HCT116 (cell line): ENCODE measurements at regions not wholly inside any gene's neighbourhood (a gene's known extent, or its start where the extent isn't known, plus 50 kb on each side); places are given as distances from the start of the nearest gene placed in this dataset.

ENCODE experiments used
- ATAC-seq: fragments of 200-7000 bp; cut with Tn5 transposase; 2 replicates; pipeline ENCODE4 v1.9.1; 2020; ENCODE audit warnings: mild to moderate bottlenecking, moderate library complexity
- BruUV-seq: library from RNA; stranded (reverse); fragments of 400-500 nt; replicated peaks from 2 replicates; lab custom pipeline; 2021; lab: Mats Ljungman, UMichigan
- CTCF ChIA-PET: fragments of 300-600 bp; sonication (Branson Sonifier 250); formaldehyde crosslinking; loops from one replicate; lab custom pipeline; 2021; ENCODE audit warnings: antibody characterized with exemption; lab: Charles Lee
- POLR2A ChIA-PET: fragments of 300-600, 350-600 bp; sonication (Branson Sonifier 250); formaldehyde crosslinking; loops from one replicate; lab custom pipeline; 2021; ENCODE audit warnings: antibody characterized with exemption; lab: Charles Lee
- RAD21 ChIA-PET, 2 experiments: fragments of 300-600 bp; sonication (Branson Sonifier 250); formaldehyde crosslinking; loops; one replicate each; lab custom pipeline; 2023; ENCODE audit warnings: low total read pairs in 2 of 2; ENCODE audit not compliant: uncharacterized antibody in 2 of 2, unreplicated experiment in 2 of 2, low non-redundant PET in 1 of 2; lab: Charles Lee
- DNase-seq: peaks from one replicate; pipeline ENCODE4 v3.0.0-alpha.2; 2010; ENCODE audit warnings: low read depth, low spot score
- H2AFZ ChIP-seq: fragments of 200-600 bp; shearing (Covaris generic), sonication (generic); 2 replicates; pipeline ENCODE4 v1.6.1; 2017; ENCODE audit warnings: low read depth, mixed run types, mixed read lengths, antibody characterized with exemption, low read length; ENCODE audit not compliant: poor library complexity, severe bottlenecking
- H3K27ac ChIP-seq: 2 replicates; pipeline ENCODE4 v1.5.1; 2012; ENCODE audit warnings: low read depth, low read length
- H3K27me3 ChIP-seq: fragments of 200-600 bp; sonication (generic); 2 replicates; pipeline ENCODE4 v1.6.1; 2016; ENCODE audit warnings: mixed run types, low read length, mixed read lengths; ENCODE audit not compliant: insufficient read depth
- H3K36me3 ChIP-seq, 2 experiments: fragments of 200-500 bp in 1 of 2; fragments of 200-600 bp in 1 of 2; sonication (Bioruptor generic) in 1 of 2; sonication (generic) in 1 of 2; 2 replicates each; pipeline versions ENCODE4 v1.5.1 to v1.6.1; 2014 to 2016; ENCODE audit warnings: low read length in 2 of 2, inconsistent platforms in 1 of 2, mixed read lengths in 1 of 2, mixed run types in 1 of 2; ENCODE audit not compliant: insufficient read depth in 2 of 2, control insufficient read depth in 1 of 2
- H3K4me1 ChIP-seq, 2 experiments: fragments of 200-600 bp in 1 of 2; sonication (generic) in 1 of 2; 2 replicates each; pipeline versions ENCODE4 v1.5.1 to v1.6.1; 2012 to 2017; ENCODE audit warnings: low read length in 2 of 2, inconsistent platforms in 1 of 2, mild to moderate bottlenecking in 1 of 2, mixed read lengths in 1 of 2, mixed run types in 1 of 2, moderate library complexity in 1 of 2; ENCODE audit not compliant: insufficient read depth in 2 of 2, control insufficient read depth in 1 of 2
- H3K4me2 ChIP-seq: fragments of 200-600 bp; sonication (generic); 2 replicates; pipeline ENCODE4 v1.6.1; 2017; ENCODE audit warnings: mixed run types, low read length, mixed read lengths
- H3K4me3 ChIP-seq, 2 experiments: fragments of 200-600 bp in 1 of 2; sonication (generic) in 1 of 2; replicated peaks in 1 of 2; 2 replicates each; pipeline ENCODE4 v1.5.1; 2011 to 2016; ENCODE audit warnings: low read length in 2 of 2, control low read depth in 1 of 2, low read depth in 1 of 2, mild to moderate bottlenecking in 1 of 2, mixed read lengths in 1 of 2, mixed run types in 1 of 2
- H3K79me2 ChIP-seq: fragments of 200-600 bp; sonication (generic); 2 replicates; pipeline ENCODE4 v1.6.1; 2017; ENCODE audit warnings: mild to moderate bottlenecking, mixed run types, low read length, moderate library complexity, mixed read lengths; ENCODE audit not compliant: insufficient read depth
- H3K9ac ChIP-seq: fragments of 200-600 bp; sonication (generic); 2 replicates; pipeline ENCODE4 v1.6.1; 2016; ENCODE audit warnings: low read length, mixed read lengths
- H3K9me2 ChIP-seq: fragments of 200-600 bp; sonication (generic), shearing (Covaris generic); 2 replicates; pipeline ENCODE4 v1.6.1; 2017; ENCODE audit warnings: mixed run types, mild to moderate bottlenecking, moderate library complexity; ENCODE audit not compliant: insufficient read depth
- H3K9me3 ChIP-seq, 2 experiments: fragments of 200-500 bp in 1 of 2; fragments of 200-600 bp in 1 of 2; sonication (Bioruptor generic) in 1 of 2; sonication (generic) in 1 of 2; 2 replicates each; pipeline ENCODE4 v1.6.1; 2014 to 2017; ENCODE audit warnings: low read length in 2 of 2, mixed read lengths in 2 of 2, inconsistent platforms in 1 of 2, low read depth in 1 of 2, mild to moderate bottlenecking in 1 of 2, mixed run types in 1 of 2, moderate library complexity in 1 of 2; ENCODE audit not compliant: control insufficient read depth in 1 of 2, insufficient read depth in 1 of 2
- H4K20me1 ChIP-seq: fragments of 200-600 bp; sonication (generic), shearing (Covaris generic); 2 replicates; pipeline ENCODE4 v1.6.1; 2017; ENCODE audit warnings: mixed run types, mild to moderate bottlenecking, moderate library complexity; ENCODE audit not compliant: insufficient read depth
- CBX3 ChIP-seq: IDR thresholded peaks from 2 replicates; pipeline ENCODE4 v1.6.1; 2012; ENCODE audit warnings: low read depth
- CEBPB ChIP-seq: IDR thresholded peaks from 2 replicates; pipeline ENCODE4 v1.6.1; 2012; ENCODE audit warnings: low read depth
- ELF1 ChIP-seq: IDR thresholded peaks from 2 replicates; pipeline ENCODE4 v1.6.1; 2012; ENCODE audit warnings: low read depth, borderline replicate concordance
- EZH2 ChIP-seq: fragments of 200-600 bp; sonication (generic); IDR thresholded peaks from 2 replicates; pipeline ENCODE4 v1.6.1; 2017; ENCODE audit warnings: antibody characterized with exemption, mixed run types
- EZH2phosphoT487 ChIP-seq: fragments of 200-600 bp; IDR thresholded peaks from 2 replicates; pipeline ENCODE4 v1.6.1; 2018; ENCODE audit warnings: antibody characterized with exemption, borderline replicate concordance
- FOSL1 ChIP-seq: IDR thresholded peaks from 2 replicates; pipeline ENCODE4 v1.6.1; 2012; ENCODE audit warnings: low read depth
- JUND ChIP-seq: IDR thresholded peaks from 2 replicates; pipeline ENCODE4 v1.6.1; 2012
- POLR2A ChIP-seq: IDR thresholded peaks from 2 replicates; pipeline ENCODE4 v1.7.0; 2011; ENCODE audit warnings: borderline replicate concordance; ENCODE audit not compliant: insufficient read depth, insufficient read length; ENCODE audit errors: extremely low read depth
- POLR2AphosphoS5 ChIP-seq: IDR thresholded peaks from 2 replicates; pipeline ENCODE4 v1.6.1; 2011; ENCODE audit warnings: mild to moderate bottlenecking, low read depth, low read length, moderate library complexity
- RAD21 ChIP-seq: IDR thresholded peaks from 2 replicates; pipeline ENCODE4 v1.6.1; 2012; ENCODE audit warnings: low read depth, mild to moderate bottlenecking
- SIN3A ChIP-seq: IDR thresholded peaks from 2 replicates; pipeline ENCODE4 v1.6.1; 2012; ENCODE audit warnings: low read depth
- SRF ChIP-seq: IDR thresholded peaks from 2 replicates; pipeline ENCODE4 v1.6.1; 2012; ENCODE audit warnings: low read depth
- TCF7L2 ChIP-seq: IDR thresholded peaks from 2 replicates; pipeline ENCODE4 v1.7.0; 2011; ENCODE audit warnings: borderline replicate concordance, inconsistent platforms; ENCODE audit not compliant: insufficient read depth, insufficient read length; ENCODE audit errors: extremely low read depth
- YY1 ChIP-seq: IDR thresholded peaks from 2 replicates; pipeline ENCODE4 v1.6.1; 2011; ENCODE audit warnings: low read length, low read depth, moderate library complexity, mild to moderate bottlenecking; ENCODE audit not compliant: insufficient replicate concordance; ENCODE audit errors: extremely low read depth
- ZNF274 ChIP-seq: fragments of 200-500 bp; sonication (Bioruptor generic); IDR thresholded peaks from 2 replicates; pipeline ENCODE4 v1.6.1; 2014; ENCODE audit warnings: mild to moderate bottlenecking, low read depth, low read length, inconsistent platforms
- intact Hi-C: fragments of 100-400 bp; cut with micrococcal nuclease; formaldehyde crosslinking; loops from 2 replicates; pipeline ENCODE4 v1.10.0; 2022
- TF ChIP-seq, protein P1 (sequence below): IDR thresholded peaks from 2 replicates; pipeline ENCODE4 v1.6.1; 2012
- TF ChIP-seq, protein P2 (sequence below): IDR thresholded peaks from 2 replicates; pipeline ENCODE4 v1.6.1; 2012; ENCODE audit warnings: low read depth
- TF ChIP-seq, protein P3 (sequence below): IDR thresholded peaks from 2 replicates; pipeline ENCODE4 v1.6.1; 2011; ENCODE audit warnings: mild to moderate bottlenecking, low read length, moderate library complexity; ENCODE audit not compliant: insufficient replicate concordance; ENCODE audit errors: extremely low read depth
- TF ChIP-seq, protein P4 (sequence below): IDR thresholded peaks from 2 replicates; pipeline ENCODE4 v1.6.1; 2012

DNA sequence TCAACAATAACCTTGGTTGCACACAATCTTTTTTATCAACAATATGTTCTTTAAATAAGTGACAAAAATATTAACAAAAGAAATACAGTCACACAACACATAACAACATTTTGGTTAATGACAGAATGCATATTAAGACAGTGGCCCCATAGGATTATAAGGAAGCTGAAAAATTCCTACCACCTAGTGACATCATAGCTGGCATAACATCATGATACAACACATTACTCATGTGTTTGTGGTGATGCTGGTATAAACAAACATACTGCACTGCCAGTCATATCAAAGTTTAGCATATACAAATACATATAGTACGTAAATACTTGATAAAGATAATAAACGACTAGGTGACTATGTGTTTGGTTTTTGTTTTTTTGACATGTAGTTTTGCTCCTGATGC, 344.8 kb upstream of the POU5F2 start (continued):
- TF ChIP-seq EZH2phosphoT487 = no peak

DNA sequence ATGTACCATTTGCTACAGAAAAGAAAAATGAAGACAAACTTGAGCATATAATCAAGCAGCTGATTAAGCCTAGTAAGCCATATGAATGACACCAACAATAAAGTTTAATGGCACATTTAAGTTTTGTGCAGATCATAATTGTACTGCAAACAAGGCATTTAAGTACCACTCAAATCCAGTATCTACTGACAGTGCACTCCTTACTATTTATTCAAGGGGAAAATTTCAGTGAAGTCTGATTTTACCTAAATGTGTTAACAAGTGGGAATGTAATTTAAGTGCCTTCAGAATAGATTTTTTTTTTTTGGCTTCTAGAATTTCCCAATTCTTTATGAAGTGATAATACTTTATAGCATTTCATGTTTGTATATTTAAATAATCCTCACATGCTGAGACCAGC, 341.0 kb upstream of the POU5F2 start:
- Histone ChIP-seq H3K4me3 (no peak overlapping the region), H3K27me3 (no peaks in the 10 kb centered on the region), H2AFZ (no peak overlapping the region), H3K9me3 (no peaks in the 10 kb centered on the region), H3K9ac (no peak overlapping the region), H3K9me2 (no peaks in the 10 kb centered on the region), H3K79me2 (peaks cover 5% of the 10 kb centered on the region; the same call in 1 of the 2 replicates), H3K27ac (no peak overlapping the region), H3K36me3 (no peaks in the 10 kb centered on the region), H3K4me2 (no peak overlapping the region), H3K4me1 (no peaks in the 10 kb centered on the region), H4K20me1 (no peaks in the 10 kb centered on the region)
- no peak for ATAC-seq
- BruUV-seq = no TSS peak
- ChIA-PET RAD21 (no interaction called here), CTCF (no interaction called here), POLR2A (no interaction called here)
- DNase-seq = no peak
- intact Hi-C loops = no loop called here
- no peak for TF ChIP-seq ELF1
- TF ChIP-seq, protein P1, sequence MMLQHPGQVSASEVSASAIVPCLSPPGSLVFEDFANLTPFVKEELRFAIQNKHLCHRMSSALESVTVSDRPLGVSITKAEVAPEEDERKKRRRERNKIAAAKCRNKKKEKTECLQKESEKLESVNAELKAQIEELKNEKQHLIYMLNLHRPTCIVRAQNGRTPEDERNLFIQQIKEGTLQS = no peak
- no peak for TF ChIP-seq FOSL1
- no peak for TF ChIP-seq YY1
- no peak for TF ChIP-seq TCF7L2
- no peak for TF ChIP-seq SIN3A
- TF ChIP-seq, protein P2, sequence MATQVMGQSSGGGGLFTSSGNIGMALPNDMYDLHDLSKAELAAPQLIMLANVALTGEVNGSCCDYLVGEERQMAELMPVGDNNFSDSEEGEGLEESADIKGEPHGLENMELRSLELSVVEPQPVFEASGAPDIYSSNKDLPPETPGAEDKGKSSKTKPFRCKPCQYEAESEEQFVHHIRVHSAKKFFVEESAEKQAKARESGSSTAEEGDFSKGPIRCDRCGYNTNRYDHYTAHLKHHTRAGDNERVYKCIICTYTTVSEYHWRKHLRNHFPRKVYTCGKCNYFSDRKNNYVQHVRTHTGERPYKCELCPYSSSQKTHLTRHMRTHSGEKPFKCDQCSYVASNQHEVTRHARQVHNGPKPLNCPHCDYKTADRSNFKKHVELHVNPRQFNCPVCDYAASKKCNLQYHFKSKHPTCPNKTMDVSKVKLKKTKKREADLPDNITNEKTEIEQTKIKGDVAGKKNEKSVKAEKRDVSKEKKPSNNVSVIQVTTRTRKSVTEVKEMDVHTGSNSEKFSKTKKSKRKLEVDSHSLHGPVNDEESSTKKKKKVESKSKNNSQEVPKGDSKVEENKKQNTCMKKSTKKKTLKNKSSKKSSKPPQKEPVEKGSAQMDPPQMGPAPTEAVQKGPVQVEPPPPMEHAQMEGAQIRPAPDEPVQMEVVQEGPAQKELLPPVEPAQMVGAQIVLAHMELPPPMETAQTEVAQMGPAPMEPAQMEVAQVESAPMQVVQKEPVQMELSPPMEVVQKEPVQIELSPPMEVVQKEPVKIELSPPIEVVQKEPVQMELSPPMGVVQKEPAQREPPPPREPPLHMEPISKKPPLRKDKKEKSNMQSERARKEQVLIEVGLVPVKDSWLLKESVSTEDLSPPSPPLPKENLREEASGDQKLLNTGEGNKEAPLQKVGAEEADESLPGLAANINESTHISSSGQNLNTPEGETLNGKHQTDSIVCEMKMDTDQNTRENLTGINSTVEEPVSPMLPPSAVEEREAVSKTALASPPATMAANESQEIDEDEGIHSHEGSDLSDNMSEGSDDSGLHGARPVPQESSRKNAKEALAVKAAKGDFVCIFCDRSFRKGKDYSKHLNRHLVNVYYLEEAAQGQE = no peak
- TF ChIP-seq, protein P3, sequence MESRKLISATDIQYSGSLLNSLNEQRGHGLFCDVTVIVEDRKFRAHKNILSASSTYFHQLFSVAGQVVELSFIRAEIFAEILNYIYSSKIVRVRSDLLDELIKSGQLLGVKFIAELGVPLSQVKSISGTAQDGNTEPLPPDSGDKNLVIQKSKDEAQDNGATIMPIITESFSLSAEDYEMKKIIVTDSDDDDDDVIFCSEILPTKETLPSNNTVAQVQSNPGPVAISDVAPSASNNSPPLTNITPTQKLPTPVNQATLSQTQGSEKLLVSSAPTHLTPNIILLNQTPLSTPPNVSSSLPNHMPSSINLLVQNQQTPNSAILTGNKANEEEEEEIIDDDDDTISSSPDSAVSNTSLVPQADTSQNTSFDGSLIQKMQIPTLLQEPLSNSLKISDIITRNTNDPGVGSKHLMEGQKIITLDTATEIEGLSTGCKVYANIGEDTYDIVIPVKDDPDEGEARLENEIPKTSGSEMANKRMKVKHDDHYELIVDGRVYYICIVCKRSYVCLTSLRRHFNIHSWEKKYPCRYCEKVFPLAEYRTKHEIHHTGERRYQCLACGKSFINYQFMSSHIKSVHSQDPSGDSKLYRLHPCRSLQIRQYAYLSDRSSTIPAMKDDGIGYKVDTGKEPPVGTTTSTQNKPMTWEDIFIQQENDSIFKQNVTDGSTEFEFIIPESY = no peak
- no peak for TF ChIP-seq EZH2
- TF ChIP-seq CEBPB = no peak
- no peak for TF ChIP-seq ZNF274
- TF ChIP-seq POLR2A = no peak
- no peak for TF ChIP-seq EZH2phosphoT487
- TF ChIP-seq POLR2AphosphoS5 = no peak
- TF ChIP-seq CBX3 = no peak
- TF ChIP-seq JUND = no peak
- TF ChIP-seq, protein P4, sequence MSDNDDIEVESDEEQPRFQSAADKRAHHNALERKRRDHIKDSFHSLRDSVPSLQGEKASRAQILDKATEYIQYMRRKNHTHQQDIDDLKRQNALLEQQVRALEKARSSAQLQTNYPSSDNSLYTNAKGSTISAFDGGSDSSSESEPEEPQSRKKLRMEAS = no peak
- no peak for TF ChIP-seq SRF
- TF ChIP-seq RAD21 = no peak
